Brain microvascular endothelial cell (primary cell): ENCODE measurements at regions not wholly inside any gene's neighbourhood (a gene's known extent, or its start where the extent isn't known, plus 50 kb on each side); places are given as distances from the start of the nearest gene placed in this dataset.
A peak's percentile ranks its signal among the peaks of the same experiment; 100 is the strongest.

Experiments
- DNase-seq: peaks from one replicate; pipeline ENCODE4 v3.0.0-alpha.2; 2020
- H3K27ac ChIP-seq: fragments of 250-450 bp; sonication (Bioruptor Pico); 2 replicates; pipeline ENCODE4 v1.5.1; 2020; ENCODE audit warnings: mild to moderate bottlenecking, moderate library complexity
- H3K27me3 ChIP-seq: fragments of 250-450 bp; sonication (Bioruptor Pico); replicated peaks from 2 replicates; pipeline ENCODE4 v1.5.1; 2020; ENCODE audit warnings: mild to moderate bottlenecking
- H3K36me3 ChIP-seq: fragments of 250-450 bp; sonication (Bioruptor Pico); replicated peaks from 2 replicates; pipeline ENCODE4 v1.5.1; 2020; ENCODE audit warnings: mild to moderate bottlenecking
- H3K4me3 ChIP-seq: 2 replicates; pipeline ENCODE4 v1.5.1; 2011; ENCODE audit warnings: low read depth, mild to moderate bottlenecking, control low read depth, low read length, moderate library complexity
- in situ Hi-C: cut with HindIII; loops from 2 replicates; pipeline ENCODE4 v1.10.0; 2017; ENCODE audit warnings: low sequenced_read_pairs, low pct_ligation_motif_present
- TF ChIP-seq, protein P1 (sequence below): IDR thresholded peaks from 2 replicates; pipeline ENCODE4 v1.5.1; 2011; ENCODE audit warnings: low read depth, mild to moderate bottlenecking, moderate library complexity, low read length, control low read depth, inconsistent platforms; ENCODE audit errors: missing control alignments

DNA sequence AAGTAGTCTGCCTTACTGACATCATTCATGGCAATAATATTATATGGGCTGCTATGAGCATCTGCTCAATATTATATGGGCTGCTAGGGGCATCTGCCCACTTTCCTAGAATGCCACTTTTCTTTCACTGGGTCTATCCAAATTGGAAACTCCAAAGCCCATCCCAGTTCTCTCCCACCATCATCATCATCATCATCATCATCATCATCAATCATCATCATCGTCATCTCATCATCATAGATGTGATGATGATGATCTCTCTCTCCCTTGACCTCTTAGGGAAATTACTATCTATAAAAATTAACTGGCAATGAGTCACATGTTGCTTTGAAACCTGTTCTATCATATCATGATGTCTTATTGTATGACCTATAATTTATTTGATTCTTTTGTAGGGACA is 222.0 kb downstream of the TJP1 start:
- Histone ChIP-seq H3K27me3 (no peaks in the 10 kb centered on the region), H3K36me3 (no peaks in the 10 kb centered on the region), H3K4me3 (no peak overlapping the region), H3K27ac (no peak overlapping the region)
- TF ChIP-seq, protein P1, sequence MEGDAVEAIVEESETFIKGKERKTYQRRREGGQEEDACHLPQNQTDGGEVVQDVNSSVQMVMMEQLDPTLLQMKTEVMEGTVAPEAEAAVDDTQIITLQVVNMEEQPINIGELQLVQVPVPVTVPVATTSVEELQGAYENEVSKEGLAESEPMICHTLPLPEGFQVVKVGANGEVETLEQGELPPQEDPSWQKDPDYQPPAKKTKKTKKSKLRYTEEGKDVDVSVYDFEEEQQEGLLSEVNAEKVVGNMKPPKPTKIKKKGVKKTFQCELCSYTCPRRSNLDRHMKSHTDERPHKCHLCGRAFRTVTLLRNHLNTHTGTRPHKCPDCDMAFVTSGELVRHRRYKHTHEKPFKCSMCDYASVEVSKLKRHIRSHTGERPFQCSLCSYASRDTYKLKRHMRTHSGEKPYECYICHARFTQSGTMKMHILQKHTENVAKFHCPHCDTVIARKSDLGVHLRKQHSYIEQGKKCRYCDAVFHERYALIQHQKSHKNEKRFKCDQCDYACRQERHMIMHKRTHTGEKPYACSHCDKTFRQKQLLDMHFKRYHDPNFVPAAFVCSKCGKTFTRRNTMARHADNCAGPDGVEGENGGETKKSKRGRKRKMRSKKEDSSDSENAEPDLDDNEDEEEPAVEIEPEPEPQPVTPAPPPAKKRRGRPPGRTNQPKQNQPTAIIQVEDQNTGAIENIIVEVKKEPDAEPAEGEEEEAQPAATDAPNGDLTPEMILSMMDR: no peak
- in situ Hi-C loops: no loop called here
- DNase-seq: no peak

DNA sequence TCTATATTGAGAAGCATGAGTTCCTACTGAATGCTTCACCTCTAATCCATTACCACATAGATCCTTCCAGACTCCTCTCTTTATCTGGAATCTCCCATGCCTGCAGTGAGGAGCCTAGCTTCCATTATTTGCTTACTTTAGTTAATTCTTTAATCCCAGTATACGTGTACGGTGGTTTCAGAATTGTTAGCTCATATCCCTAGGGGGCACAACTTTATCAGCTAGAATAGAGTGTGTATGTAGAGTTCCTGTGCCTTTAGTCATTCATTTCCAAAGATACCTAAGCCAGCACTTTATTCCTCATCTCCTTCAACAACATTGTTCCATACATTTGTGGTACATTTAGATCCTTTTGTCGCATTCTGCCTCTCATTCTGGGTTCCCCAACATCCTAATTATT is 226.0 kb downstream of the TJP1 start:
- no peak overlapping the region for H3K4me3 ChIP-seq
- no peaks in the 10 kb centered on the region for H3K27me3 ChIP-seq
- H3K27ac ChIP-seq: no peak overlapping the region
- in situ Hi-C loops: no loop called here
- TF ChIP-seq, protein P1: no peak
- no peaks in the 10 kb centered on the region for H3K36me3 ChIP-seq
- DNase-seq: peak; percentile 79

DNA sequence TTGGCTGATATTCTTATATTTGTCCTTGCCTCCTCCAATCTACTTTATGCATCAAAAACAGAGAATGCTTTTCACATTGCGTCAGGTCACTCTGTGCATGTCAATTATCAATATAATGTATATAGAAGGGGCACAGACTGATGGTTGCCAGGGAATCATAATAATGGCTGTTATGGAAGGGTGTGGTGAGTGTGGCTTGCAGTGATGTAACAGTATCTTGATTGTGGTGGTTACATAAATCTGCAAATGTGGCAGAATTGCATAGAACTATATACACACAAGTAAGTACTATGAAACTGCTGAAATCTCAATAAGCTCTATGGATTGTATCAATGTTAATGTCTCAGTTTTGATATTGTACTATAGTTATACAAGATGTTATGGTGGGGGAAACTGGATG is 228.6 kb downstream of the TJP1 start:
- no peaks in the 10 kb centered on the region for H3K36me3 ChIP-seq
- no peak for DNase-seq
- TF ChIP-seq, protein P1: no peak
- no peaks in the 10 kb centered on the region for H3K27me3 ChIP-seq
- in situ Hi-C loops: no loop called here
- no peak overlapping the region for H3K4me3 ChIP-seq
- no peak overlapping the region for H3K27ac ChIP-seq

DNA sequence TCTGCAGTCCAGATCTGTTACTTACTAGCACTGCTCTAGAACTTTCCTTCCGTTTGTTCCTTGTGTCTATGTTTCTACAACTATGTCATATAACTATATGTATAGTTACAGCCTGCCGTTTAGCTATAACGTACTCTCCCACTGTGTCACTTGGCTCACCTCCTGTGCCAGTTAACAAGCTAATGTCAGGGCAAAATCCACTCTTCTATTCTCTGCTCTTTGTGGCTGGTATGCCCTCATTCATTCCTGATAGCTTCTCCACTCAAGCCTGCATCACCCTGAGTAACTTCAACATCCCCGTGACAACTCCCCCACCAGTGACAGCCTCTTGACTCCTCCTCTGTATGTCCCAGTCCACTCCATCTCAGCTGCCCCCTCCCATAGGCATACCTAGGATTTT is 229.2 kb downstream of the TJP1 start:
- Histone ChIP-seq H3K27ac (no peak overlapping the region), H3K4me3 (no peak overlapping the region), H3K27me3 (no peaks in the 10 kb centered on the region), H3K36me3 (no peaks in the 10 kb centered on the region)
- no peak for DNase-seq
- in situ Hi-C loops: no loop called here
- TF ChIP-seq, protein P1: no peak

DNA sequence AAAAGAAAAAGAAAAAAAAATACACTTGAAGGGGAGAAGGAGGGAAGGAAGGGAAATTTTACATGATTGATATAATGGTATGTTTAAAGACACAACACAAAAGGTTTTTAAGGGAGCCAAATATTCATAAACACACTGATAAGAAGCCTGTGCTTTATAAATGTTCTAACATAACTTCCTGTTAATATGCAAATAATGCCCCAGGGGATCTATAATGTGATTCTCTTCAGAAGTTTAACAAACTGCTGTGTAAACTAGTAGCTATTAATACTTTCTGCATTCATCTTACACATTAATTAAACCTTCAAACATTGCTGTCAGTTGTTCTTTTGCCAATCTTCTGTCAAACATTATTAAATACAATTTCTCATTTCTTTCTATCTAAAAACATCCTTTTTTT is 231.6 kb downstream of the TJP1 start:
- H3K4me3 ChIP-seq: no peak overlapping the region
- H3K27me3 ChIP-seq: no peaks in the 10 kb centered on the region
- in situ Hi-C loops: no loop called here
- no peak overlapping the region for H3K27ac ChIP-seq
- H3K36me3 ChIP-seq: no peaks in the 10 kb centered on the region
- TF ChIP-seq, protein P1: no peak
- DNase-seq: no peak

DNA sequence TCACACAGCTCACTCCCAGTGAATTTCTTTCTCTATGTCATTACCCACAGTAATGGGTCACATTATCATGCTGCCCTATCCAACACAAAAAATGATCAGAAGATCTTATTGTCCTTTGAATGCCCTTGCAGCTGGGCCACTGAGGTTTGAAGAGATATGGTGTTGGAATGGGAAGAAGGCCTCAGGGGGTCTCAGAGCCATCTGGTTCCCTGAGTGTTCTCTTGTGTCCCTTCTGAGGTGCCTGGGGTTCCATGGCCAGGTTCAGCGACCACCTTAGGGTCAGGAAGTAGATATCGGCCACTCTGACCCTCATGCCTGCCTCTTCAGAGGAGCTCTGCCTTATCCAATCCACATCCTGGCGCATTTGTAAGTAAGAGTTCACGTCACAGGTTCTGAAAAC is 232.3 kb downstream of the TJP1 start:
- Histone ChIP-seq H3K36me3 (no peaks in the 10 kb centered on the region), H3K27me3 (no peaks in the 10 kb centered on the region), H3K4me3 (no peak overlapping the region), H3K27ac (no peak overlapping the region)
- in situ Hi-C loops: no loop called here
- TF ChIP-seq, protein P1: no peak
- no peak for DNase-seq
